K562 (cell line): ENCODE measurements at regions not wholly inside any gene's neighbourhood (a gene's known extent, or its start where the extent isn't known, plus 50 kb on each side); places are given as distances from the start of the nearest gene placed in this dataset.

Source experiments
- BHLHE40 ChIP-seq: IDR thresholded peaks from 2 replicates; pipeline ENCODE4 v1.6.1; 2011; ENCODE audit warnings: low read length, improper control_type of control experiment
- HDAC3 ChIP-seq: fragments of 450-650 bp; IDR thresholded peaks from 2 replicates; pipeline ENCODE4 v1.6.1; 2018; ENCODE audit warnings: borderline replicate concordance, mild to moderate bottlenecking, moderate library complexity; ENCODE audit not compliant: partially characterized antibody
- MYBL2 ChIP-seq, 2 experiments: fragments of 450-650 bp in 1 of 2; sonication (generic) in 1 of 2; formaldehyde crosslinking in 1 of 2; IDR thresholded peaks; 2 replicates each; pipeline versions ENCODE4 v1.6.1 to v1.8.1; 2017 to 2022; ENCODE audit warnings: borderline replicate concordance in 1 of 2, inconsistent platforms in 1 of 2, low read depth in 1 of 2, mild to moderate bottlenecking in 1 of 2, missing genetic modification reagents in 1 of 2, moderate library complexity in 1 of 2
- NCOA1 ChIP-seq: fragments of 450-650 bp; IDR thresholded peaks from 2 replicates; pipeline ENCODE4 v1.6.1; 2016; ENCODE audit warnings: low read depth
- RBM17 ChIP-seq: fragments of 200-400 bp; formaldehyde crosslinking; IDR thresholded peaks from 2 replicates; pipeline ENCODE4 v1.6.1; 2017; ENCODE audit warnings: low read depth, mild to moderate bottlenecking, low read length, borderline replicate concordance
- SREBF2 ChIP-seq: sonication (generic); formaldehyde crosslinking; IDR thresholded peaks from 2 replicates; pipeline ENCODE4 v1.4.0; 2020; ENCODE audit warnings: mild to moderate bottlenecking, missing genetic modification reagents

GRCh38 chr18:29383311-29384273 is 1206.7 kb upstream of the CDH2 start:
- TF ChIP-seq SREBF2 (CRISPR knock-in tag), result no peak
- no peak for TF ChIP-seq NCOA1
- no peak for TF ChIP-seq BHLHE40
- no peak for TF ChIP-seq HDAC3
- no peak for TF ChIP-seq RBM17
- no peak for TF ChIP-seq MYBL2 (IDR thresholded peaks at IDR 0.05; ENCODE audit: low read depth)
- TF ChIP-seq MYBL2 (CRISPR knock-in tag; IDR thresholded peaks at IDR 0.05; ENCODE audit: borderline replicate concordance), result no peak
